Bronchial epithelial cell (primary cell): ENCODE measurements at regions not wholly inside any gene's neighbourhood (a gene's known extent, or its start where the extent isn't known, plus 50 kb on each side); places are given as distances from the start of the nearest gene placed in this dataset.
"Not testable (repeated sequence)": the region's sequence is repeated elsewhere in the genome, so short reads cannot be mapped to it uniquely, and the experiment has no call there.

Experiments used
- DNase-seq: peaks from one replicate; pipeline ENCODE4 v3.0.0-alpha.2; 2010; ENCODE audit warnings: low read depth
- FAIRE-seq: peaks from 2 replicates; lab custom pipeline; 2011; peaks lifted over from hg19 to GRCh38; lab: Jason Lieb, UNC
- H3K27me3 ChIP-seq: 2 replicates; pipeline ENCODE4 v1.5.1; 2011; ENCODE audit warnings: low read length; ENCODE audit not compliant: control insufficient read depth, insufficient read depth
- H3K36me3 ChIP-seq: 2 replicates; pipeline ENCODE4 v1.5.1; 2011; ENCODE audit warnings: low read length; ENCODE audit not compliant: control insufficient read depth, insufficient read depth
- H3K4me3 ChIP-seq: 2 replicates; pipeline ENCODE4 v1.5.1; 2011; ENCODE audit warnings: mild to moderate bottlenecking, low read depth, low read length, control low read depth
- TF ChIP-seq, protein P1 (sequence below): IDR thresholded peaks from 2 replicates; pipeline ENCODE4 v1.5.1; 2011; ENCODE audit warnings: mild to moderate bottlenecking, moderate library complexity, low read length, control low read depth, inconsistent platforms; ENCODE audit not compliant: insufficient read depth, severe bottlenecking

- H3K4me3 ChIP-seq = no peak overlapping the region
- no peaks in the 10 kb centered on the region for H3K27me3 ChIP-seq
- TF ChIP-seq, protein P1, sequence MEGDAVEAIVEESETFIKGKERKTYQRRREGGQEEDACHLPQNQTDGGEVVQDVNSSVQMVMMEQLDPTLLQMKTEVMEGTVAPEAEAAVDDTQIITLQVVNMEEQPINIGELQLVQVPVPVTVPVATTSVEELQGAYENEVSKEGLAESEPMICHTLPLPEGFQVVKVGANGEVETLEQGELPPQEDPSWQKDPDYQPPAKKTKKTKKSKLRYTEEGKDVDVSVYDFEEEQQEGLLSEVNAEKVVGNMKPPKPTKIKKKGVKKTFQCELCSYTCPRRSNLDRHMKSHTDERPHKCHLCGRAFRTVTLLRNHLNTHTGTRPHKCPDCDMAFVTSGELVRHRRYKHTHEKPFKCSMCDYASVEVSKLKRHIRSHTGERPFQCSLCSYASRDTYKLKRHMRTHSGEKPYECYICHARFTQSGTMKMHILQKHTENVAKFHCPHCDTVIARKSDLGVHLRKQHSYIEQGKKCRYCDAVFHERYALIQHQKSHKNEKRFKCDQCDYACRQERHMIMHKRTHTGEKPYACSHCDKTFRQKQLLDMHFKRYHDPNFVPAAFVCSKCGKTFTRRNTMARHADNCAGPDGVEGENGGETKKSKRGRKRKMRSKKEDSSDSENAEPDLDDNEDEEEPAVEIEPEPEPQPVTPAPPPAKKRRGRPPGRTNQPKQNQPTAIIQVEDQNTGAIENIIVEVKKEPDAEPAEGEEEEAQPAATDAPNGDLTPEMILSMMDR = no peak
- DNase-seq (no peak), FAIRE-seq (peak; percentile 52)
- no peaks in the 10 kb centered on the region for H3K36me3 ChIP-seq
Measured at GRCh38 chrX:1906028-1906427, 291.2 kb downstream of the ASMT start.

- not testable (repeated sequence) for DNase-seq, H3K36me3 ChIP-seq, FAIRE-seq
Measured at GRCh38 chrX:1908996-1909395, 294.1 kb downstream of the ASMT start.

GRCh38 chrX:1909419-1910206 is 294.8 kb downstream of the ASMT start:
- Histone ChIP-seq H3K27me3 (no peaks in the 10 kb centered on the region), H3K4me3 (no peak overlapping the region), H3K36me3 (no peaks in the 10 kb centered on the region)
- DNase-seq = no peak
- TF ChIP-seq, protein P1 = no peak
- FAIRE-seq = no peak

More at GRCh38 chrX:1908996-1909395, 294.1 kb downstream of the ASMT start:
- H3K27me3 ChIP-seq, H3K4me3 ChIP-seq: not testable (repeated sequence)

DNA sequence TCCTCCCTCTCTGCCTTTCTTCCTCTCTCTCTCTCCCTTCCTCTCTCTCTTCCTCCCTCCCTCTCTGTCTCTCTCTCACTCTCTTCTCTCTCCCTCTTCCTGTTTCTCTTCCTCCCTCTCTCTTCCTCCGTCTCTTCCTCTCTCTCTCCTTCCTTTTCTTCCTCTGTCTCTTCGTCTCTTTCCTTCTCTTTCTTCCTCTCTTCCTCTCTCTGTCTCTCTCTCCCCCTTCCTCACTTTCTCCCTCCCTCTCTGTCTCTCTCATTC is 295.3 kb downstream of the ASMT start:
- FAIRE-seq (no peak), DNase-seq (no peak)
- Histone ChIP-seq H3K4me3 (no peak overlapping the region), H3K27me3 (no peaks in the 10 kb centered on the region), H3K36me3 (no peaks in the 10 kb centered on the region)
- TF ChIP-seq, protein P1 = no peak

DNA sequence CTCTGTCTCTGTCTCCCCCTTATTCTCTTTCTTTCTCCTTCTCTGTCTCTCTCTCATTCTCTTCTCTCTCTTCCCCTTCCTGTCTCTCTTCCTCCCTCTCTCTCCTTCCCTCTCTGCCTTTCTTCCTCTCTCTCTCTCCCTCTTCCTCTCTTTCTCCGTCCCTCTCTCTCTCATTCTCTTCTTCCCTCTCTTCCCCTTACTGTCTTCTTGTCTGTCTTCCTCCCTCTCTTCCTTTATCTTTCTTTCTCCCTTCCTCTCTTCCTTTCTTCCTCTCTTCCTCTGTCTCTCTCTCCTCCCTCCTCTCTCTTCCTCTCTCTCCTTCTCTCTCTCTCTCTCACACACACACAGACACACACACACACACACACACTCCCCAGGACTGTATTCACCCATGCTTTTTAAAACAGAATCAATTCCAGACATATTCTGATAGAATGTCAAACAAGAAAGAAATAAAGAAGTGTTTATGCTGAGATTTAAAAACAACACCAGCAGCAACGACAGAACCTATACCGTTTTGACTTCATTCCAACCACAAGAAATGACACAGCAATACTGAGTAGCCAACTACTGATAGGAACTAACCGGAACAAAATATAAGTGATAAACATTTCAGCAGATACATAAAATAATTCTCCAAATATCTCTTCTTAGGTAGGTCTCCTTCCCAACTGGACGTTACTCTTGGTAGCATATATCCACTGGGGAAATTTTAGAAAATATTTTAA is 296.7 kb downstream of the ASMT start:
- H3K27me3 ChIP-seq = no peaks in the 10 kb centered on the region
- no peak for DNase-seq
- H3K4me3 ChIP-seq = no peak overlapping the region
- FAIRE-seq = no peak
- H3K36me3 ChIP-seq = no peaks in the 10 kb centered on the region
- TF ChIP-seq, protein P1 = no peak

DNA sequence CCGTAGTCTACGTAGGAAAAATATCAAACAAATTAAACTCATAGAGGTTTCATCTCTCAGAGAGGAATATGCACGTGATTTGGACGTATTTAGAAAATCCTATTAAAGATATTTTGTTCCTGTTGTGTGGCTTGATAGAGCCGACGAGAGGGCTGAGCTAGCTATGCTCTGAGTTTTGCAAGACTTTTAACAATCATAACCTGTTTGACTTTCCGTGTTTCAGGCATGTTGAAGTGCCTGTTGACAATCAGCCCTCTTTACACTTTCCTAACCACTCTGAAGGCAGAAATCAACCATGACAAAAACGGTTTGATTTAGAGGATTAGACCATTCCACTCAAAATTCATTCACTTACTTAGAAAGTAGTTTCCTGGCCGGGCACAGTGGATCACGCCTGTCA is 297.3 kb downstream of the ASMT start:
- FAIRE-seq (no peak), DNase-seq (no peak)
- H3K4me3 ChIP-seq = no peak overlapping the region
- no peaks in the 10 kb centered on the region for H3K27me3 ChIP-seq
- no peaks in the 10 kb centered on the region for H3K36me3 ChIP-seq
- TF ChIP-seq, protein P1 = no peak
